ENCODE measurements at regions not wholly inside any gene's neighbourhood (a gene's known extent, or its start where the extent isn't known, plus 50 kb on each side); places are given as distances from the start of the nearest gene placed in this dataset.

DNA sequence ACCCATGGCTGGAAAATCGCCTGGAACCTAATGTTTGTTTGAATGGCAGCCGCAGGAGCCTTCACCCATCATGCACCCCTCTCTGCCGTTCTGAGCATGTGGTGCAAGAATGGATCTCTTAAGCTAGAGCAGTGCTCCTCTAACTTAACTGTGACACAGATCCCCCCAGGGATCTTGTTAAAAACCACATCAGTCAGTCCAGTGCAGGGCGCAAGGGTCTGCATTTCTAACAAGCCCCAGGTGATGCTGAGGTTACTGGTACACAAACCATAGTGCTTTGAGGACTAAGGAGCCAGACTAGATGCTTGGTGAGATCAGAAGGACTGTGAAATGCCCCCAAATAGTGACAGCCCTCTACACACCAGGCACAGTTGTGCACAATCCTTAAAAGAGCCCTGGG lies 87.1 kb upstream of the KCTD1 start:
- no peak for TF ChIP-seq ZNF274 (IDR thresholded peaks at IDR 0.05; ENCODE audit: low read depth, low read length)
- no peak for TF ChIP-seq SUZ12 (IDR thresholded peaks at IDR 0.05; ENCODE audit: extremely low read depth, insufficient read depth, insufficient read length)

All from NT2/D1 (cell line).